Stimulated activated CD4-positive, alpha-beta T cell treated with anti-CD3 and anti-CD28 coated beads, Interleukin-1b, Interleukin-23, amount 100 ng/mL, for 48 hours (primary cell): ENCODE measurements at regions not wholly inside any gene's neighbourhood (a gene's known extent, or its start where the extent isn't known, plus 50 kb on each side); places are given as distances from the start of the nearest gene placed in this dataset.

Experiments
- DNase-seq: peaks from one replicate; pipeline ENCODE4 v3.0.0-alpha.2; 2020

- DNase-seq: no peak
These were observed 371.9 kb upstream of the RARB start for GRCh38 chr3:25056036-25056755.

GRCh38 chr3:25056803-25057351 lies 371.2 kb upstream of the RARB start:
- no peak for DNase-seq

DNA sequence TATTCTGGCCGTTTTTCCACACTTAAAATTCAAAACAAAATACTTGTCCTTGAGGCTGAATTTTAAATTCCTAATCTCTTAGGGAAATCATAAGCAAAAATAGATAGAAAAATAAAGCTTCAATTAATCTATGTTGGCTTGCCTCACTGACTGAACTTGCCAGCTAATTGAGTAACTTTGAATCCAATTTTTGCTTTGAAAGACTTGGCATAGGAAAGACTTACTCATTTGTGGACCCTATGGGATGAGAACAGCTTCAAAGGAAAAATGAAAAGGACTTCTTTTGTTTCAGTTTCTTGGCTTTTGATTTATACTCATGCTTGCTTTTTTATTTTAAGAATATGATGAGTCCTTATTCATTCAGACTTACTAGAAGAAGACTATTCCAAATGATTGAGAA lies 370.7 kb upstream of the RARB start:
- DNase-seq: no peak

DNA sequence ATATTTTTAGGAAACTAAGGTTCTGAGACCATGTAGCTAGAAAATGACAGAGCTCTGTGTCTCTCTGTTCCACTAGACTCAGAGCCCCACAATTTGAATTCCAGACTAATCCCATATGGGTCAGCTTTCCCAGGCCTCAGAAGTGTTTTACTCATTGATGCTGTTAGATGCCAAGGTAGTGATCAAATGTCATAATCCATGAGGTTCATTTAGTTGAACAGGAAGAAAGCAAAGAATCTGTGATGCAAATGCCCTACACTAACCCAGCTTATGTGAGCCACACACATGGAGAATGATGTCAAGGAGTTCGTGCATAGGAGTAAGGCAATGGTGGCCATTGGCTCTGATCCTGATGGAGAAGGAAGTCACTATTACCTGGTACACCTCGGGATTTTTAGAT lies 363.4 kb upstream of the RARB start:
- DNase-seq: no peak

GRCh38 chr3:25069970-25070369 lies 358.1 kb upstream of the RARB start:
- no peak for DNase-seq

GRCh38 chr3:25071846-25072245 lies 356.2 kb upstream of the RARB start:
- DNase-seq: no peak

- DNase-seq: no peak
These were observed 354.6 kb upstream of the RARB start for GRCh38 chr3:25073423-25073822.

DNA sequence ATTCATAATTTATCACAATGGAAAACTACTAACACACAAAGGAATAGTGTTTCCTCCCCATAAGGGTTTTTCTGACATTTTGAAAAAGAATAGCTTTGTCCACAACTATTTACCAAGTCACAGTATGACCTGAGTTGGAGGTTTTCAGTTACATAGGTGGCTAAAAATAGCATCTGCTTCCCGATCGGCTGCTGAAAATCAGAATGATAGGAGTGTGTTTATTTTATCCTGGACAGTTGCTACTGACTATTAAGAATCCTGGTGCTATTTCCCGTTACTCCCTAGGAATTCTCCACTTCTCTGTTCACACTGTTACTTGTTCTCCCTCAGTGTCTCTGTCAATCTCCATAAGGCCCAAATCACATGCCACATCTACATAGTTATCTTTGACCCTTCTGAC lies 353.9 kb upstream of the RARB start:
- DNase-seq: no peak

- no peak for DNase-seq
These were observed 347.6 kb upstream of the RARB start for GRCh38 chr3:25080461-25080860.

- DNase-seq: no peak
These were observed 344.0 kb upstream of the RARB start for GRCh38 chr3:25084016-25084415.

GRCh38 chr3:25086721-25087120 lies 341.3 kb upstream of the RARB start:
- no peak for DNase-seq

- DNase-seq: no peak
These were observed 339.8 kb upstream of the RARB start for GRCh38 chr3:25088284-25088683.

- no peak for DNase-seq
These were observed 337.2 kb upstream of the RARB start for GRCh38 chr3:25090698-25091453.

- DNase-seq: no peak
These were observed 336.1 kb upstream of the RARB start for GRCh38 chr3:25091934-25092333.

GRCh38 chr3:25094932-25095685 lies 333.0 kb upstream of the RARB start:
- DNase-seq: no peak

DNA sequence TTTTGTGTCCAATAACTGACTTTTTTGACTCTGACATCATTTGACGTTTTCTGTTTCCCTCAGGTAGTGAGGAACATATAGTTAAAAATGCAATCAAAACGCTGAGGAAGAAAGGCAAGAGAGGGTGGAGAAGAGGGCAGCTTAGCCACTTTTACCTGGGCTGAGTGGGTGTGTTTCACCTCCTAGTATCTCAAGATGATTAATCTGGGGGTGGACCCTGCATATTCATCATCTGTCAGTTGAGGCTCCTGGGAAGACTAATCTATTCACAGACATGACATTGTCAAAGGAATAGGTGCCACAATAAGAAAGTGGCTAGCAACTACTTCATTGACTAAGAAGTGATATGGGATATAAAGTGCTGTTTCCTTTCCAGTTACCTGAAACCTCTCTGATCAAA lies 331.5 kb upstream of the RARB start:
- DNase-seq: no peak

GRCh38 chr3:25097023-25097422 lies 331.0 kb upstream of the RARB start:
- no peak for DNase-seq

DNA sequence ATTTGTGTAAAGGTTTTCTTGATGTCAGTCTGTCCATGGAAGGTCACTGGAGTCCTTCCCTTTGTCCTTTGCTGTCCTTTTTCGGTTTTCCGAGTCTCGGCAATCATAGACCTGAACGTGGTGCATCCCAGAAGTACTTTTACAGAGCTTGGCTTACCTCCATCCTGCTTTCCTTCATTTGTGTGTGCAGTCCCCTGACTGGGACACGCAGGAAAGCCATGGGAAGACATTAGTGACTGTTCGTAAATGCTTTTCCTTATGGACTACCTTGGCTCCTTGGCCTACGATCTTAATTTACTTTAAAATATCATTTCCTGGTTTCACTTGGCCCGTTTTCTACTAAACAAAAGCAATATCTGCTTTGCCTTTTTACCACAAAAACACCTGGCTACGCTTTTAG lies 328.4 kb upstream of the RARB start:
- DNase-seq: no peak

DNA sequence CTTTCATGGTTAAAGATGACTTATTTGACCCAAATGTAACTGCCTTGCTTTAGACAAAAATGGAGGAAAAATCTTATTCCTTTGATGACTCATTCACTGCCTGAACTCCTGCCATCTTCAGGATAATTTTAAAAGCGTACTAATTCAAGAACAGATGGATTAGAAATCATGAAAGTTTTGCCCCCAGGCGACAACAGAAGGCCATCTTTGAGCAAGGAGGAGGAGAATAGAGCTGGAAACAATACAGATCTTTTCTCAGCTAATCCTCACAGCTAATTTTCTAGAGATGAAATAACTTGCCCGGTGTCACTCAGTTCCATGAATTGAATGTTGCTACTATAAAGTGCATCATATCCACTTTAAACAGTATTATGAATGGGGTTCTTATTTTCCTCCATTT lies 324.7 kb upstream of the RARB start:
- no peak for DNase-seq

DNA sequence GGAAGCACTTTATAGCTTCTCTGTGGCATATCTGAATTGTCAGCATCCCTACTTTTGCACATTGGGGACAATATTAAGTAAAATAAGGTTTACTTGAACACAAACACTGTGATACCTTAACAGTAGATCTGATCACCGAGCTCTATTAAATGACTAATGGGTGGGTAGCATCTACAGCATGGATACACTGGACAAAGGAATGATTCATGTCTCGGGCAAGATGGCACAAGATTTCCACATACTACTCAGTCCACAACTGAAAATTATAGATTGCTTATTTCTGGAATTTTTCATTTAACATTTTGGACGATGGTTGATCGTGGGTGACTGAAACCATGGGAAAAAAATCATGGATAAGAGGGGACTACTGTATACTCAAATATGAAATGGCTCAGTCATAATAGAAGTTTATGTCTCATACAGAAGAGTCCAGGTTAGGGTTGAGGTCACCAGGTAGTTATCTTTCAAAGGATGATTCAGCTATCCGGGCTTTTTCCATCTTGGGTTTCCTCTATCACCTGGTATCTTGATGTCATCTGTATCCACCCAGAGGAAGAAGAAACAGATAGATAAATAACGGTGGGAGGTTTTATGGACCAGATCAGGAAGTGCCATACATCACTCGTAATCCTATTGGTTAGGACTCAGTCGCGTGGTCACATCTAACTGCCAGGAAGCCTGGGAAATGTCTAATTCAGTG lies 320.0 kb upstream of the RARB start:
- no peak for DNase-seq

- DNase-seq: no peak
These were observed 317.4 kb upstream of the RARB start for GRCh38 chr3:25110642-25111041.

DNA sequence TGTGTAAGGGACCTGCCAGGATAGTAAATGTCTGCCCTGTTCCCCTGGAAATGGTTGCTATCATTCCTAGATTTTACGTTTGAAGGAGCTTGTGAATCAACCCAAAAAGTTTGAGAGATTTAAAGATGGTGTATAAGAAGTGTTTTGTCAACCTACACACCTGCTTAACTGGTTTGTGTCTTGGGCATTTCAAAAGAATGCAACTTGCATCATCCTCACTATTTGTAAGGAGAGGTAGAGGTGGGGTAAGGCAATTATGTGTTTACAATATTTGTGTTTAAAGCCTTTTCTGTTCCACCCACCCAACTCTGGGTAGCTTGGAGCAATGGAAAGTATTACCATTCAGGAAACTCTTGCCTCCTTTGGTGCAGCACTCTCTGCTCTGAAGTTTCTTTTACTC lies 314.2 kb upstream of the RARB start:
- DNase-seq: no peak

GRCh38 chr3:25114532-25114931 lies 313.5 kb upstream of the RARB start:
- no peak for DNase-seq
